ENCODE measurements at regions not wholly inside any gene's neighbourhood (a gene's known extent, or its start where the extent isn't known, plus 50 kb on each side); places are given as distances from the start of the nearest gene placed in this dataset.

DNA sequence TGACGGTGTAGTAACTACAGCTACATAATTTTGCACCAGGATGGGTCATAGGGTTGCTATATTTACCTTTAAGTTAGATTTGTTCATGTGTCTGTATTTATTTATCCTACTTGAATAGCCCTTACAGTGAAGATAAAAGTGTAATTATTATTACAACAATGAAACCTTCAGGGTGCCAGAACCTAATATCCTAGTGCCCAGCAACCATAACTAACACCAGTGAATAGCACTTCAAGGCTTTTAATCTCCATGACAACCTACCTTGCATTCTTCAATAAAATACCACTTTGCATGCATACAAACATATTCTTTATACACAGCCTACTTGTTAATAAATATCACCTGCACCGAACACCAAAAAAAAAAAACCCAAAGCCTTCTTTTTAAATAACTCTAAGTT is 58.7 kb upstream of the G2E3 start:
- Histone ChIP-seq H3K36me3 (ENCODE audit: insufficient read depth, low read length) (no peaks in the 10 kb centered on the region), H3K4me1 (ENCODE audit: insufficient read depth, low read length) (no peaks in the 10 kb centered on the region), H3K9ac (ENCODE audit: low read depth, low read length) (no peak overlapping the region), H3K9me3 (ENCODE audit: control insufficient read depth, insufficient read depth, low read length) (no peaks in the 10 kb centered on the region)

DNA sequence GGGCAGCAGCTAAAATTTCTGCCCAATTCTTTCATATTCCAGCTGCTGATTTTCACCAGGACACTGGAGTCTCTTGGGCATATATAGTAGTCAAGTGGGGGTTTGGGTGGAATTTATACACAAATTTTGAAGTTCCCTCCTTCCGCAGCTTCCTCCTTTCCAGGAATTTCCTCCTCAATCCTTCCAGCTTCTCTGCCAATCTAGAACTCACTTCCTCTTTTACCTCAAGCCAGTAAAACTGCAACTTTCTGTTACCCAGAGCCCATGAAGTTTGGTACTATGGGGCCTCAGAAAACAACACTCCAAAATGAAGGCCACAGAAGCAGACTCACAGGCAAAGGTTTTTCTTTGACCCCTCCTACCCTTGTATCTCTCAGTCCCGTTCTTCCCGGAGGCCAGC is 51.7 kb upstream of the G2E3 start:
- no peaks in the 10 kb centered on the region for H3K4me1 ChIP-seq (ENCODE audit: insufficient read depth, low read length)
- H3K36me3 ChIP-seq (ENCODE audit: insufficient read depth, low read length): no peaks in the 10 kb centered on the region
- H3K9me3 ChIP-seq (ENCODE audit: control insufficient read depth, insufficient read depth, low read length): no peaks in the 10 kb centered on the region
- H3K9ac ChIP-seq (ENCODE audit: low read depth, low read length): no peak overlapping the region
